Thyroid gland (tissue), 4 donors: ENCODE measurements at regions not wholly inside any gene's neighbourhood (a gene's known extent, or its start where the extent isn't known, plus 50 kb on each side); places are given as distances from the start of the nearest gene placed in this dataset.

Source experiments
- DNase-seq, 2 donors: peaks; one replicate each; pipeline ENCODE4 v3.0.0-alpha.2; 2019
- H3K27ac ChIP-seq, 3 donors: fragments of 200-600 bp; sonication (generic); 1 replicate in 2 of 3; 2 replicates in 1 of 3; pipeline ENCODE4 v1.5.1; 2016 to 2019; ENCODE audit warnings: mild to moderate bottlenecking in 1 of 3, moderate library complexity in 1 of 3
- H3K27me3 ChIP-seq: fragments of 200-600 bp; sonication (generic); one replicate; pipeline ENCODE4 v1.5.1; 2019
- H3K36me3 ChIP-seq, 2 donors: fragments of 200-600 bp; sonication (generic); one replicate each; pipeline ENCODE4 v1.5.1; 2016 to 2019
- H3K4me1 ChIP-seq, 2 donors: fragments of 200-600 bp; sonication (generic); one replicate each; pipeline ENCODE4 v1.5.1; 2017 to 2019
- H3K4me3 ChIP-seq, 3 donors: fragments of 200-600 bp; sonication (generic); replicated peaks in 1 of 3; 1 replicate in 2 of 3; 2 replicates in 1 of 3; pipeline ENCODE4 v1.5.1; 2016; ENCODE audit warnings: mild to moderate bottlenecking in 1 of 3
- H3K9me3 ChIP-seq: fragments of 200-600 bp; sonication (generic); one replicate; pipeline ENCODE4 v1.5.1; 2017
- POLR2A ChIP-seq, 2 donors: fragments of 450-650 bp; IDR thresholded peaks; one replicate each; pipeline ENCODE4 v1.6.1; 2017; ENCODE audit warnings: antibody characterized with exemption in 2 of 2, mild to moderate bottlenecking in 2 of 2, moderate library complexity in 1 of 2
- WGBS, 2 donors: methylation state at CpG; one replicate each; pipeline ENCODE4 v1.1.5; 2017; 5-methylcytosine and 5-hydroxymethylcytosine counted together
- intact Hi-C: fragments of 100-400 bp; cut with DNase I; formaldehyde crosslinking; loops from one replicate; pipeline ENCODE4 v1.15.1; 2023
- TF ChIP-seq, protein P1 (sequence below), 6 experiments: fragments of 200-600 bp in 3 of 6; fragments of 450-650 bp in 3 of 6; sonication (generic) in 3 of 6; IDR thresholded peaks; one replicate each; pipeline ENCODE4 v1.5.1; 2016 to 2019; ENCODE audit warnings: antibody characterized with exemption in 6 of 6, mild to moderate bottlenecking in 2 of 6, inconsistent platforms in 1 of 6, moderate library complexity in 1 of 6

DNA sequence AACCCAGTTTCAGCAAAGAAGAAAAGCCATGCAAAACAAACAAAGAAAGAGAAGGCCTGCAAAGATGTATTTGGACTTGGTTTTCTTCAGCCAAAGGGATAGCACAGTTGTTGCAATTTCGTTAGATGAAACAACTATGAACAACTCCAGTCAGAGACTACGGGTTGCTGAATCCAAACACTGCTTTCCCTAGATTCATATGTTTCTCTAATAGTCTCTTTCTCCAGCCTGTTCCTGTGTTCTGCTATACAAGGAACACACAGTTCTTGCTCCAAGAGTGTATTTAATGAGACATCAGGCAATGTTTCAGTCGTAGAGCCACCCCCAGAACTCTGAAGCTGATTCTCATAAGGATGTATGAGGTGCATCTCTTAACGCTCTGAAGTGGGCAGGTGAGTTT, 162.5 kb upstream of the TBL1X start:
- intact Hi-C loops, result no loop called here
- 61 to 68% methylated on average over 4 of the region's 4 CpGs for WGBS, 2 donors

DNA sequence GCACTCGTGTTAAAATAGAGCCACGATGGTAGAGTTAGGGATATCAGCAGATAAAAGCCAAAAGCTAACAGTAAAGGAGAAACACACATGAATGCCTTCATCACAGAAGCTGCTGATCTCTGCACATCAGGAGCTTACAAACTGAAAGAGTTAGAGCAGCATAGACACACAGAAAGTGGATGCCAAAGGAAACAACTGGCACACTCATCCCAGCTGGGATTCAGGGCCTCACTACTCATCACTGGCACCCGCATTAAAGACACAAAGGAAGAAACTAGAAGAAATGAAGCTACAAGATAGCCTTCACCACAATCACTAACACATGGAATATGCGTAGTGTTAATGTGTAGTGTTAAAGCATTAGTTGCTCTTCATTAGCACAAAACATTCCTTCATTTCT, 156.4 kb upstream of the TBL1X start:
- H3K4me1 ChIP-seq, result no peaks in the 10 kb centered on the region
- no peaks in the 10 kb centered on the region for H3K9me3 ChIP-seq
- 86% methylated on average over 4 of the region's 4 CpGs for WGBS, 2 donors
- H3K36me3 ChIP-seq, result no peaks in the 10 kb centered on the region
- no peak overlapping the region for H3K4me3 ChIP-seq
- TF ChIP-seq, protein P1, sequence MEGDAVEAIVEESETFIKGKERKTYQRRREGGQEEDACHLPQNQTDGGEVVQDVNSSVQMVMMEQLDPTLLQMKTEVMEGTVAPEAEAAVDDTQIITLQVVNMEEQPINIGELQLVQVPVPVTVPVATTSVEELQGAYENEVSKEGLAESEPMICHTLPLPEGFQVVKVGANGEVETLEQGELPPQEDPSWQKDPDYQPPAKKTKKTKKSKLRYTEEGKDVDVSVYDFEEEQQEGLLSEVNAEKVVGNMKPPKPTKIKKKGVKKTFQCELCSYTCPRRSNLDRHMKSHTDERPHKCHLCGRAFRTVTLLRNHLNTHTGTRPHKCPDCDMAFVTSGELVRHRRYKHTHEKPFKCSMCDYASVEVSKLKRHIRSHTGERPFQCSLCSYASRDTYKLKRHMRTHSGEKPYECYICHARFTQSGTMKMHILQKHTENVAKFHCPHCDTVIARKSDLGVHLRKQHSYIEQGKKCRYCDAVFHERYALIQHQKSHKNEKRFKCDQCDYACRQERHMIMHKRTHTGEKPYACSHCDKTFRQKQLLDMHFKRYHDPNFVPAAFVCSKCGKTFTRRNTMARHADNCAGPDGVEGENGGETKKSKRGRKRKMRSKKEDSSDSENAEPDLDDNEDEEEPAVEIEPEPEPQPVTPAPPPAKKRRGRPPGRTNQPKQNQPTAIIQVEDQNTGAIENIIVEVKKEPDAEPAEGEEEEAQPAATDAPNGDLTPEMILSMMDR (IDR thresholded peaks at IDR 0.05), result no peak
- no peak for TF ChIP-seq POLR2A (IDR thresholded peaks at IDR 0.05)
- intact Hi-C loops, result no loop called here
- no peak for DNase-seq
- H3K27me3 ChIP-seq, result no peaks in the 10 kb centered on the region
- H3K27ac ChIP-seq, result no peak overlapping the region

More for the DNA sequence above, 162.5 kb upstream of the TBL1X start:
- Histone ChIP-seq H3K27me3 (no peaks in the 10 kb centered on the region), H3K36me3 (no peaks in the 10 kb centered on the region), H3K27ac (no peak overlapping the region), H3K4me1 (no peaks in the 10 kb centered on the region), H3K4me3 (no peak overlapping the region), H3K9me3 (no peaks in the 10 kb centered on the region)
- no peak for TF ChIP-seq POLR2A (IDR thresholded peaks at IDR 0.05)
- no peak for DNase-seq

DNA sequence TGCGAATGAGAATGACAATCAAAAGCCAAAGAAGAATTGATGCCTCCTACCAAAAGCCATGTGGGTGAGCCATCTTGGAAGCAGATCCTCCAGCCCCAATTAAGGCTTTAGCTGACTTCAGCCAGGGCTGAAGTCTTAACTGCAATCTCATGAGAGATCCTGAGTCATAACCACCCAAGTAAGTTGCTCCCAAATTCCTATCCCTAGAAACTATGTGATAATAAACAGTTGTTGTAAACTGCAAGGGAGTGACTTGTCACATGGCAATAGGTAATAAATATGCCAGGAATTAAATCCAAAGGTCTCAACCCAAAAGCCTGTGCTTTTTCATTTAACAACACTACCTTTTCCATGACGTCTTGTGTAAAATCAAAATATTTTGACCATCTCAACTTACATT, 154.2 kb upstream of the TBL1X start:
- intact Hi-C loops, result no loop called here
- DNase-seq, result no peak
- Histone ChIP-seq H3K4me3 (no peak overlapping the region), H3K4me1 (no peaks in the 10 kb centered on the region), H3K27ac (no peak overlapping the region), H3K9me3 (no peaks in the 10 kb centered on the region), H3K36me3 (no peaks in the 10 kb centered on the region), H3K27me3 (no peaks in the 10 kb centered on the region)
- WGBS, 2 donors, result 78 to 96% methylated on average over 2 of the region's 2 CpGs
- TF ChIP-seq, protein P1 (IDR thresholded peaks at IDR 0.05), result no peak
- TF ChIP-seq POLR2A (IDR thresholded peaks at IDR 0.05), result no peak

DNA sequence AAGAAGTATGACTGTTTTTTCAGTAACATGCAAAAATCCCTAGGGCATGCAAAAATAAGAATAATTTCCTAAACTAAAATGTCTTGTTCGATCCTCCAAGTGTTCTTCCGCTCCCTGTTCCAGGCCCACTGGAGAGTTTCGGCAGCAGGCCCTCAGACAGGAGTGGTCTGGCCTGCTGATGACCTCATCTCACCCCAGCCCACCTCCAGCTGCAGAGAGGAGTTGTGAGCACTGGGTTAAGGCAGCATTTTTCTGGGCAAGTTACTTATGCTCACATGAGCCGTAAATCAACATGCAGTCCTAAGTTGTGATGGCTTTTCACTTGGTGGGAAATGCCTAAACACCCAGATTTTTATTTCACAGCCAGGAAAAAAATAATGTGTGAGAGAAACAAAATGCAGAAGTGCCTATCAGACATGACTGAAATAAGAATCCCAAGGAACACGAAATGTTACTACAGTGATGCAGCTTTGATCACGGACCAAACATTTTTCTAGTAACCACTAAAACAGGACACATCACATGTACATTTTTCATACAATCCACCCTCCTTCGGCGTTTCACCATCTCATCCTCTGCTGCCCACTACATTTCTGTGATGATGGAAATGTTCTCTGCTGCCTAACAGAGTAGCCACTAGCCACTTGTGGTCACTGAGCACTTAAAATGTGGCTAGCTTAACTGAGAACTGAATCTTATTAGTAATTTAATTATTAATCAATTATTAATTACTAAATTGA, 153.3 kb upstream of the TBL1X start:
- 70 to 77% methylated on average over 8 of the region's 8 CpGs for WGBS, 2 donors
- TF ChIP-seq, protein P1 (IDR thresholded peaks at IDR 0.05), result no peak
- TF ChIP-seq POLR2A (IDR thresholded peaks at IDR 0.05), result no peak
- DNase-seq, result no peak
- Histone ChIP-seq H3K27me3 (no peaks in the 10 kb centered on the region), H3K9me3 (no peaks in the 10 kb centered on the region), H3K4me3 (no peak overlapping the region), H3K36me3 (no peaks in the 10 kb centered on the region), H3K4me1 (no peaks in the 10 kb centered on the region), H3K27ac (no peak overlapping the region)
- intact Hi-C loops, result no loop called here

DNA sequence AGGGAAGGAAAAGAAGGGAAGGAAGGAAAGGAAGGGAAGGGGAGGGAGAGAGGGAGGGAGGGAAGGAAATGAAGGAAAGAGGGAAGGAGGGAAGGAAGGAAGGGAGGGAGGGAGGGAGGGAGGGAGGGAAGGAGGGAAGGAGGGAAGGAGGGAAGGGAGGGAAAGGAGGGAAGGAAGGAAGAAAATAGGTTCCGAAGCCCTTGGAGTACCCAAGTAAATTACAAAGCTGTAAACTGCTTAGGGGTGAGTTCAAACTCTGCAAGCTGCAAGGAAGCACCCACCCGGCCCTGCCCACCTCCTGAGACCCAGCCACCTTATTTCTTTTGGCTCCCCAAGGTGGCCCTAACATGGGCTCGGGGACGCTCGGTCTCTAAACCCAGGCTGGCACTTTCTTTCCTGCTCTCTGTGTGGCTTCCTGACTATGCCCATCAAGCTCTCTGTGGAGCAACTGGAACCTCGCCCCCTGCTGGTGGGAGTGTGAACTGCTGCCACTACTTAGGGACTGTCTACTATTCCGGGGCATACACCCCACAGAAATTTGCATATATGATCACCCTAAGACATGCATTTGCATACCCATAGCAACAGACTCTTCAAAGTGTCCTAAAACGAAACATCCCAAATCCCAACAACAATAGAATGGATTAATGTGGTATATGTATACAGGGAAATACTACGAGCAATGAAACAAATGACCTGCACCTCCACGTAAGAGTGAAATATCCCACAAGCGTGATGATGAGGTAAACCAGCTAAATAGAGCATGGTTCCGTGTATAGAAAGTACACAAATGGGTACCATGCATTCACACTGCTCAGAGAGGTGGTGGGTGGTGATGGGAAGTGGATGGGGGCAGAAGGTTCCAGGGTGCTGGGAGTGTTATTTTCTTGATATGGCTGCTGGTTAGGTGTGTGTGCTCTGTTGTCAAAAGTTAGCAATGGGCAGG, 151.7 kb upstream of the TBL1X start:
- no peaks in the 10 kb centered on the region for H3K36me3 ChIP-seq
- peak; percentile 22 to 30 for DNase-seq
- TF ChIP-seq, protein P1 (IDR thresholded peaks at IDR 0.05), result peak in 5 of 6 experiments; percentile 35 to 59 (median 48)
- no peak for TF ChIP-seq POLR2A (IDR thresholded peaks at IDR 0.05)
- intact Hi-C loops, result no loop called here
- no peak overlapping the region for H3K4me3 ChIP-seq
- no peak overlapping the region for H3K27ac ChIP-seq
- WGBS, 2 donors, result 73 to 80% methylated on average over 12 of the region's 12 CpGs
- no peaks in the 10 kb centered on the region for H3K4me1 ChIP-seq
- H3K27me3 ChIP-seq, result no peaks in the 10 kb centered on the region
- H3K9me3 ChIP-seq, result no peaks in the 10 kb centered on the region
